ENCODE measurements at regions not wholly inside any gene's neighbourhood (a gene's known extent, or its start where the extent isn't known, plus 50 kb on each side); places are given as distances from the start of the nearest gene placed in this dataset.

GRCh38 chr11:104484804-104485554 is 321.0 kb upstream of the PDGFD start:
- TF ChIP-seq CTCF (IDR thresholded peaks at IDR 0.05; ENCODE audit: insufficient read depth, low read depth, low read length), result no peak
- no peak for TF ChIP-seq EZH2 (IDR thresholded peaks at IDR 0.05; ENCODE audit: insufficient read depth, low read length)
